NCI-H2107 treated with DMSO at 0.1 percent for 48 hours (cell line): ENCODE measurements at regions not wholly inside any gene's neighbourhood (a gene's known extent, or its start where the extent isn't known, plus 50 kb on each side); places are given as distances from the start of the nearest gene placed in this dataset.

Experiments used
- DNase-seq: peaks from one replicate; lab custom pipeline; 2025; ENCODE audit not compliant: unreplicated experiment; lab: John Stamatoyannopoulos, UW

DNA sequence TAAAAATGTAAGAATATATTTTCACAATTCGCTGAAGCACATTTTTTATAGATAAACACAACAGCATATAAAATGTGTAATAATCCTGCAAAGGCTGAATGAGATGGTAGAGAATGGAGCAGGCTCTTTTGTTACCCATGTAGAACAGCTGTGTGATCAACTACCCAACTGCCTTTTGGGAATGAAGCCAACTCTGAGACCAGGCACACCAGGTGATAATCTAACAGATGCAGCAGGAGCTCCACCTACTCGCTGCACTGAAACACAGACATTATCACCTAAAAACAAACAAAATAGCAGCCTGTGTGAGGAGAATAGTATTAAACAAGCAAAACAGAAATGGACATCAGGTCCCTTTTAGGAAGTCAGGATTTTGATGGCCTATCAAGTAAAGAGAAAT, 183.3 kb downstream of the CCDC59 start:
- DNase-seq: peak; percentile 94

DNA sequence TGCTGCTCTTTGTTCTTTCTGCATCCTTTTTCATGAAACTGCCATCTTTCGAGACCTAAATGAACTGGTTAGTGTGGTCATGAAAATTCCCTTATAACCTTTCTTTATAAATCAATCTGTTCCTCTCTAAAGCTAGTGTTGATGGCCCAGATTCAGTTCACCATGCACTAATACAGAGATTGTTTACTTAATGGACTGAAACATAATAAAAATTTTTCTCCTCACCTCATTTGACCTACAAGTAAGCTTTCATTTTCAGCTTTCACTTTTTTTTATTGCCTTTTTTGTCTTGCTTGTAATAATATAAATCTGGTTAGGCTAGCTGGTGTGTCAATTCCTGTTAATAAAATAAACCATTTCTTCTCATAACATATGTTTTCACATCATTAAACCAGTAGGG, 183.8 kb downstream of the CCDC59 start:
- no peak for DNase-seq

DNA sequence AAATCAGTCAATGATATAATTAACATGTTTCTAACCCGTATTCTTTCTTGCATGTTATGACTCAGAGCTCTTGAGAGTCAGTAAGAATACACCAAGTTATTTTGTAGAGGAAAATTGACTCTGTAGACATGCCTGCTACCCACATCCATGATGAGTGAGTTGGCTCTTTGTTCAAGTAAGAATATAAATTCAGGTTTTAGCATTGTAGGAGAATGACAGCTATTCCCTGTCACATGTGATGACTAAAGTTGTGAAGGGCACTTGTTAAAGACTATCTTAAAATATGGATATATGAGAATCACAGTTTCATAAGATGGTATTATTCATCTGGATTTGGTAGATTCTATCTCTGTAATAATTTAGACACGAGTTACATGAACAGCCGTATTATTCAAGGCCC, 209.1 kb downstream of the CCDC59 start:
- DNase-seq: no peak

- no peak for DNase-seq
Measured at GRCh38 chr12:82146740-82147139, 211.4 kb downstream of the CCDC59 start.

GRCh38 chr12:82144505-82144904, 213.7 kb downstream of the CCDC59 start:
- no peak for DNase-seq

DNA sequence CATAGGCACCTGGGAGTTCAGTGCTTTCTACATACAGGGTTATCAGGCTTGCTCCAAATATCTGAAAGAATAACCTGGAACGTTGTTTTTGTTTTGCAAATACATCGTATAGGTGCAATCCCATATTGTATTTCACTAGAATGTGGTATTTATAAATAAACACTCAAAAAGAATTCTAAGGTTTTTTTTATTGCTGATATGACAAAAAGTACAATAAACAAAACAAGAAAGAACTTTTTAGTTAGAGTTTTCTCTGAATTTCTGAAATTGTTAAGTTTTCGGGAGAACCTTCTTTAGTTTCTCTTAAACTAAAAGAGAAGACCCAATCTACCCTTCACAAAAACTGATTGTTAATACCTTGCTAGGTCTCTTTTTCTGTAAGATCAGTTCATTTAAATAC, 225.8 kb downstream of the CCDC59 start:
- DNase-seq: no peak

DNA sequence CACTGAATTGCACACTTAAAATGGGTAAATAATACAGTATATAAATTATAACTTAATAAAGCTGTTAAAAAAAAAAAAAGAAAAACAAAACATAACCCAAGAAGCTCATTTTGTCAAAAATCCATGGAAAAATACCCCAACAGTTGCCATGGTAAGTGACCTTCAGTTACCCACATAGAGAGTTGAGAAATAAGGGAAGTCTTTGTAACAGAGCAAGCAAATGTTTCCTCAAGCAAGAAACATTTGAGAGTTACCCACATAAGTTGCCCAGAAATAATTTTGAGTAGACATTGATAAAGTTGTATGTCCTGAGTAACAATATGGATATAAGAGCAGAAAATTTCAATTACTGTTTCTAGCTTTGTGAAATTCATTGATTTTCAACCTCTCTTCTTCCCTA, 227.4 kb downstream of the CCDC59 start:
- DNase-seq: no peak

GRCh38 chr12:82124711-82125380, 233.3 kb downstream of the CCDC59 start:
- DNase-seq: no peak

DNA sequence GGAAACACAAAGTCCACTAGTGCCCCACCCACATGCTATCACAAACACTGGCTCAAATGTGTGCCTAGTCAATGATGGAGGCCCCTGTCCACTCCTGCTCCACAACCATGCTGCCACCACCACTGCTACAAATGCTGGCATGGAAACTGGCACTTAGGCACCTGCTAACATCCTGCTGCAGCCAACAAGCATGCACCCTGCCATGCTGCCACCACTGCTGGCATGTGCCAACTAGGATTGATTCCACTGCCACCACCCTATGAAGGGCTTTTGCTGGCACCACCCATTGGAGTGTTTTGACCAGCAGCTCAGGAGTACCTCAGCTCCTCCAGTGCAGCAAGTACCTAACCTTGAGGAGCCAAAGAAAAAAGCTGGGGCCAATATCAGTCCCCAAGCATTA, 236.6 kb downstream of the CCDC59 start:
- DNase-seq: no peak

DNA sequence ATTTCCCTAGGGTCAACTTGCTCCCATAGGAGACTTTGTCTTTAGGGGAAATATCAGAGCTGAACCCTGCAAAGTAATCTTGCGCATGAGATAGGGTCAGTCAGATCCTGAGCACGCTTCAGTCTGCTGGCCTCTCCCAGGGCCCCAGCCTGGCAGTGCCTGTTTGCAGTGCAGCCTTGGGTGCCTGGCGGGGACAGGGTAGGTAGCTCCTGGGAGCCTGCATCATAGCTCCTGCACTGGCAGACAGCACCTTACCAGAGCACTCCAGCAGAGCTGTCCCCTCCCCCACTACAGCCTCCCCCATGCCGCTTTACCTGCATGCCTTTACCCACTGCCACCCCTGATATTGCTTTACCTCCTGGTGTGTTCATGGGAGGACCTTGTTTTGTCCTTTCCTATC, 237.3 kb downstream of the CCDC59 start:
- DNase-seq: no peak

GRCh38 chr12:82109243-82109642, 248.9 kb downstream of the CCDC59 start:
- no peak for DNase-seq

DNA sequence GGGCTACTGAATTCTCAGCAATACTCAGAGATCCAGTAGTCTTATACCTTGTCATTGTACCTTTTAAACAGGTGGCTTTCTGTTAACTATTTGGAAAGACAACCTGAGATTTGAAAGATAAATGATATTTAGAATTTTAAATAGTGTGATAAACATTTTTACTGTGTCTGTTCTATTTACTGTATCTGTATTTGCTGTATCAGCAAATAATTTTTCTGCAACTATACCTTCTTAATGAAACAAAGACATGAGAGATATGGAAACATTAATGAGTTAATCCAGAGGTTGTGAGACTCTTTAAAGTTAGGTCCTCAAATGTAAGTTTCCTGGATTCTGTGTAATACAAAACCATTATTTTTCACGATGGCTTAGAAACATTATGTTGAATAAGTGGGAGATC, 249.6 kb downstream of the CCDC59 start:
- no peak for DNase-seq

- DNase-seq: no peak
Measured at GRCh38 chr12:82099216-82099615, 259.0 kb downstream of the CCDC59 start.

DNA sequence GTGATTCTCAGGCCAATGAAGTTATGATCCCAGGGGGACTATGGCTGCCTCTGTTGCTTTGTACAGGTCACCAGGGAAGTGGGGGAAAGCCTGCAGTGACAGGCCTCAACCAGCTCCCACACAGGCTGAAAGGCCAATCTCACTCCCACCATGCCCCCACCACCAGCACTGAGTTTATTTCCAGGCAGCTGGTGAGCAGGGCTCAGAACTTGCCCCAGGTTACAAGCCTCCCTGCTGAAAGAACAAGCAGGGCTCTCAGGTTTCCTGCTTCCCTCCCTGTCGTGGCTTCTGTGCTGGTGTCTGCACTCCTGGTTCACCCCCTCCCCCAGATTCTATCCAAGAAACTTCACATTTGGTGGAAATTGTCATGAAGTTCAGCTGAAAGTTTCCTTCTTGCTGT, 260.3 kb downstream of the CCDC59 start:
- no peak for DNase-seq

- DNase-seq: no peak
Measured at GRCh38 chr12:82097438-82097837, 260.7 kb downstream of the CCDC59 start.

DNA sequence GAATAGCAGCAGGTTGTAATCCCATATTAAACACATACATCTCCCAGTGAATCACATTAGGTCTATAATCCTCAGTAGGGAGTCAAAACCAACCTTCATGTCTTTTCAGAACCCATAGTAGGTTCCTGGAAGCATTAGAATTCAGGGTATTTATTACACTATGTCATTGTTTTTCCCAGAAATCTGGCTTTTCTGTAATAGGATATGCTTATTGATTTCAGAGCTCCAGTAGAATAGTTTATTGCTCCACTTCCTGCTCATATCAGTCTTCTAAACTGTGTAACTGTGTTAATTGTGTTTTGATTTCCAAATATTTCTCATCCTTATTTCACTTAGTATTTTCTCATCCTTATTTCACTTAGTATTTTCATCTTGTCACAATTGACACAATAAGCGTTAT, 268.0 kb downstream of the CCDC59 start:
- DNase-seq: no peak

DNA sequence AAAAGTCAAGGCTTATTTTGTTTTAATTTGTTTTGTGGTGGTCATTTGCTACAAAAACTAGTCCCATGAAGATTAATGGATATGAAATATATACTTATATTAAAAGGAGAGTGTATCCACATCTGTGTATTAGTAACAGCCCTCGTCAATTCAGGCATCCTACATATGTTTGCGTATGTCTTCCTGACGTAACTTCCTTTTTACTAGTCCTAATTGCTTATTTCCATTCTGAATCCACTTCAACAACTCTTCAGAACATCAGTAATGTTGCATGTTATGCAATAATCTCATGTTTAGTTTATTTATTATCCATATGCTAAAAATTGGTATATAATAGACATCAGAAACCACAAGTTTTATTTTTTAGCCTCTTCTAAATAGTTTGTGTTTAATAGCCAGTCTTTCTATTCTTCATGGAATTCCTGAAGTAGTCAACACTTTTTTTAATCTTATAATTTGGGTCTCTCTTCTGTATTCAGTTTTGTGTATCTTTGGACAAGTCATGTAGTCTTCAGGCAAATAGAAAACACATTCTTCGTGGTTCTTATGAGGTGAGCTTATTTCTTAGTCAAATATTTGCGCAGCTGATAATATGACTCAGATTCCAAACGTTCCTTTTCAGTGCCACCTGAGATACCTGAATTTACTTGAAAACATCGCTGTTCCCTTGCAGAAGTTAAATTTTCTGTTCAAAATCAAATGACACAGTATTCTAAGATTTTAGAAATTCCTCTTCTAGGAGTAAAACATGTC, 268.6 kb downstream of the CCDC59 start:
- no peak for DNase-seq

- DNase-seq: no peak
Measured at GRCh38 chr12:82082501-82082900, 275.7 kb downstream of the CCDC59 start.

- no peak for DNase-seq
Measured at GRCh38 chr12:82069931-82070514, 288.2 kb downstream of the CCDC59 start.

DNA sequence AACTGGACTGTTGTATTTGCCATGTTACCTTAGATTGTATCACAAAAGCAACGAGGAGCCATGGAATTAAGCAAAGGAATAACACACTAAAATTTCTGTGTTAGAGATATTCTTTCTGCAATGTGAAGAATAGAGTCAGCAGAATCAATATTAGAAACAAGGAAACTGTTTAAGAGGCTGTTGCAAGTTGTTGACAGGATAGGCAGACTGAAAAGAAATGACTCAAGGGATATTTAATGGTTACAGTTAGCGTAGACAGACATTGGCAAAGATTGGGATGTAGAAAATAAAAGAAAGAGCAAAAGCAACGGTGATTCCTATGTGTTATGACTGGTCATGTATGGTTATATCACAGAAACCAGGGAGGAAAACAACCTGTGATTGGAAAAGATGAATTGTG, 299.0 kb upstream of the PPFIA2 start:
- DNase-seq: no peak

DNA sequence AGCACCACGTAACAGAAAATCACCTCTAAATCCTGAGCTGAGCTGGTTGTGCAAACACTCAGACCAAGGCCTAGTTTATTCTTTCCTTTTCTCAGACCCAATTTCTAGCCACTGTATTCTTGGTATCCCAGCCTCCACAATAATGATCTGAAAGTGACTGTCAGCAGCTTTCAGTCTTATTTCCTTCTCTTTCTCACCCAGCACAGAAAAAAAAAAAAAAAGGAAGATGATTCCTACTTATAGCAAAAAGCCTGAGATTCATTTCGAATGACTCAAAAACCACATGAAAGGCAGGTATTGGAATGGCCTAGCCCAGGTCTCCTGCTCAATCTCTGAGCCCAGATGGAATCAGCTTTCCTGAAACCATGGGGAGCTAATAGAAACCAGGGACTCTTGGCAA, 298.6 kb upstream of the PPFIA2 start:
- no peak for DNase-seq

DNA sequence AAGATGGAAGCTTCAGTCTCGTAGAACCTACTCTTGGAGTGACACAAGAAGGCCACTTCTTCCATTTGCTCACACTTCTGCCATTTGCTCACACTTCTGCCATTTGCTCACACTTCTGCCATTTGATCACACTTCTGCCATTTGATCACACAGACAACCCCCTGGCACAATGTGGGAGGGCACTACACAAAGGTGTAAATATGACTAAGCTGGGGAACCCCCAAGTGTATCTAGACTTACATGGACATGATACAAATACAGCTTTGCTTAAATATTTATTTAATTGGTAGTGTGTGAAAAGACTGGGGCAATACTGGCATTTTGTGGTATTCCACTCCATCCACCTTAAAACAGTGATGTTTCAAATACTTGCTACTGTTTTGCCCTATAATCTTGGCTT, 296.2 kb upstream of the PPFIA2 start:
- DNase-seq: no peak

DNA sequence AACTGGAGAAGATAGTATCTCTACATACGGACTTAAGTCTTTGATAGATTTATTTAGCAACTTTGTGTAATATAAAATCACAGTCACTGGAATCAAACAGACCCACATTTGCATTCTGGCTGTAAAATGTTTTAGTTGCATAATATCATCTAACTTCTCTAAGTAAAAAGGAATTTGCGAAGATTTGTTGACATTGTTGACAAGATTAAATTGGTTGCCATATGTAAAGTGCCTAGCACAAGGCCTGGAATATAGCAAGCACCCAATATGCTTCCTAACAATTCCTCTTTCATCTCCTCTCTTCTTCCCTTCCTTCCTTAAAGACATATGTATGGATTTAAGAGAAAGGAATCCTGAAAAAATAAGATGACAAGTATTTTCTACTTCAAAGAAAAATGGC, 295.4 kb upstream of the PPFIA2 start:
- no peak for DNase-seq
